SK-N-SH treated with all-trans-retinoic acid at 6 μM for 48 hours (cell line): ENCODE measurements at regions not wholly inside any gene's neighbourhood (a gene's known extent, or its start where the extent isn't known, plus 50 kb on each side); places are given as distances from the start of the nearest gene placed in this dataset.

Source experiments
- ATAC-seq: fragments of 200-7000 bp; cut with Tn5 transposase; 3 replicates; pipeline ENCODE4 v1.9.1; 2020; ENCODE audit warnings: mild to moderate bottlenecking, moderate library complexity
- BACH2 ChIP-seq: fragments of 250-450 bp; sonication (Bioruptor Pico); IDR thresholded peaks from 2 replicates; pipeline ENCODE4 v1.9.0; 2021; ENCODE audit warnings: mild to moderate bottlenecking, borderline replicate concordance
- CSDC2 ChIP-seq: fragments of 250-450 bp; sonication (Bioruptor Pico); IDR thresholded peaks from 2 replicates; pipeline ENCODE4 v1.5.0; 2020; ENCODE audit warnings: mild to moderate bottlenecking, moderate library complexity
- ESRRG ChIP-seq: fragments of 250-450 bp; sonication (Bioruptor Pico); IDR thresholded peaks from 2 replicates; pipeline ENCODE4 v1.6.1; 2021; ENCODE audit warnings: mild to moderate bottlenecking
- GLIS3 ChIP-seq: fragments of 250-450 bp; sonication (Bioruptor Pico); IDR thresholded peaks from 2 replicates; pipeline ENCODE4 v1.5.0; 2020; ENCODE audit warnings: mild to moderate bottlenecking, moderate library complexity
- ISL1 ChIP-seq: fragments of 250-450 bp; sonication (Bioruptor Pico); IDR thresholded peaks from 2 replicates; pipeline ENCODE4 v2.1.2; 2022; ENCODE audit warnings: mild to moderate bottlenecking, moderate library complexity
- OSR1 ChIP-seq: fragments of 250-450 bp; sonication (Bioruptor Pico); IDR thresholded peaks from 2 replicates; pipeline ENCODE4 v1.8.0; 2022; ENCODE audit warnings: moderate library complexity, mild to moderate bottlenecking, inconsistent platforms
- PPARA ChIP-seq: fragments of 250-450 bp; sonication (Bioruptor Pico); IDR thresholded peaks from 2 replicates; pipeline ENCODE4 v1.5.0; 2020; ENCODE audit warnings: mild to moderate bottlenecking, borderline replicate concordance
- RARB ChIP-seq: fragments of 250-450 bp; sonication (Bioruptor Pico); IDR thresholded peaks from 2 replicates; pipeline ENCODE4 v1.8.0; 2021; ENCODE audit warnings: mild to moderate bottlenecking, moderate library complexity
- SNAI2 ChIP-seq: fragments of 250-450 bp; sonication (Bioruptor Pico); IDR thresholded peaks from 2 replicates; pipeline ENCODE4 v1.5.0; 2020; ENCODE audit warnings: mild to moderate bottlenecking, moderate library complexity
- TCF4 ChIP-seq: fragments of 250-450 bp; sonication (Bioruptor Pico); IDR thresholded peaks from 2 replicates; pipeline ENCODE4 v1.8.0; 2021; ENCODE audit warnings: mild to moderate bottlenecking, moderate library complexity, borderline replicate concordance
- TOX ChIP-seq: fragments of 250-450 bp; sonication (Bioruptor Pico); IDR thresholded peaks from 2 replicates; pipeline ENCODE4 v1.8.0; 2021; ENCODE audit warnings: mild to moderate bottlenecking, moderate library complexity, borderline replicate concordance
- ZC3H10 ChIP-seq: fragments of 250-450 bp; sonication (Bioruptor Pico); IDR thresholded peaks from 2 replicates; pipeline ENCODE4 v1.5.1; 2021; ENCODE audit warnings: mild to moderate bottlenecking, moderate library complexity
- ZFP30 ChIP-seq: fragments of 450-650 bp; formaldehyde crosslinking; IDR thresholded peaks from 2 replicates; pipeline ENCODE4 v1.5.0; 2022; ENCODE audit warnings: mild to moderate bottlenecking, moderate library complexity
- ZNF565 ChIP-seq: fragments of 450-650 bp; formaldehyde crosslinking; conservative IDR thresholded peaks from 2 replicates; pipeline ENCODE4 v1.5.0; 2020; ENCODE audit warnings: low read depth, mild to moderate bottlenecking, moderate library complexity
- ZNF8 ChIP-seq: fragments of 450-650 bp; formaldehyde crosslinking; IDR thresholded peaks from 2 replicates; pipeline ENCODE4 v1.5.0; 2020; ENCODE audit warnings: mild to moderate bottlenecking, moderate library complexity
- TF ChIP-seq, protein P1 (sequence below): fragments of 250-450 bp; sonication (Bioruptor Pico); IDR thresholded peaks from 2 replicates; pipeline ENCODE4 v1.8.0; 2021; ENCODE audit warnings: low read depth, mild to moderate bottlenecking, moderate library complexity, borderline replicate concordance
- TF ChIP-seq, protein P2 (sequence below): fragments of 250-450 bp; sonication (Bioruptor Pico); IDR thresholded peaks from 2 replicates; pipeline ENCODE4 v1.5.1; 2020; ENCODE audit warnings: low read depth, mild to moderate bottlenecking, moderate library complexity
- TF ChIP-seq, protein P3 (sequence below): fragments of 250-450 bp; sonication (Bioruptor Pico); IDR thresholded peaks from 2 replicates; pipeline ENCODE4 v1.8.0; 2020; ENCODE audit warnings: mild to moderate bottlenecking, moderate library complexity, borderline replicate concordance
- TF ChIP-seq, protein P4 (sequence below): fragments of 250-450 bp; sonication (Bioruptor Pico); IDR thresholded peaks from 2 replicates; pipeline ENCODE4 v1.5.0; 2020; ENCODE audit warnings: mild to moderate bottlenecking, moderate library complexity

DNA sequence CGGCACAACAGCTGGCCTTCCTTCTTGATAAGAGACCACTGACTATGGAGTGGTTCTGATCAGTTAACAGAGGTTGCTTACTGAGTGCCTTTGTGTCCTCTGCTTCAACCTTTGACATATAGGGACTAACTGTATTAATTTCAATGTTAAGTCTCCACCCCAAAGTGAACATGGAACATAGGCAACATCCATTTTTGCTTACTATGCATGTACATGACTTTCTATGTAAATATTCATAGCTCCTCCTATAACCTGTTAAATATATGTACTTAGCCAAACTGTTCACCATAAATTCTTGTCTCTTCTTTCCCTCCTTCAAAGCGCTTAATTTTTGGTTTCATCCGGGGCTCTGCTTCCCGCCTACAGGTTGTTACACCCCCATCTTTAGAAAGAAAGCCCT is 334.8 kb downstream of the EPM2A start:
- no peak for ATAC-seq
- TF ChIP-seq ZFP30 (CRISPR knock-in tag): no peak
- TF ChIP-seq ZNF8 (CRISPR knock-in tag): no peak
- TF ChIP-seq TCF4 (CRISPR knock-in tag): no peak
- no peak for TF ChIP-seq ZNF565 (CRISPR knock-in tag)
- TF ChIP-seq, protein P1, sequence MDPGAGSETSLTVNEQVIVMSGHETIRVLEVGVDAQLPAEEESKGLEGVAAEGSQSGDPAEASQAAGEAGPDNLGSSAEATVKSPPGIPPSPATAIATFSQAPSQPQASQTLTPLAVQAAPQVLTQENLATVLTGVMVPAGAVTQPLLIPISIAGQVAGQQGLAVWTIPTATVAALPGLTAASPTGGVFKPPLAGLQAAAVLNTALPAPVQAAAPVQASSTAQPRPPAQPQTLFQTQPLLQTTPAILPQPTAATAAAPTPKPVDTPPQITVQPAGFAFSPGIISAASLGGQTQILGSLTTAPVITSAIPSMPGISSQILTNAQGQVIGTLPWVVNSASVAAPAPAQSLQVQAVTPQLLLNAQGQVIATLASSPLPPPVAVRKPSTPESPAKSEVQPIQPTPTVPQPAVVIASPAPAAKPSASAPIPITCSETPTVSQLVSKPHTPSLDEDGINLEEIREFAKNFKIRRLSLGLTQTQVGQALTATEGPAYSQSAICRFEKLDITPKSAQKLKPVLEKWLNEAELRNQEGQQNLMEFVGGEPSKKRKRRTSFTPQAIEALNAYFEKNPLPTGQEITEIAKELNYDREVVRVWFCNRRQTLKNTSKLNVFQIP (CRISPR knock-in tag): no peak
- no peak for TF ChIP-seq CSDC2 (CRISPR knock-in tag)
- TF ChIP-seq, protein P2, sequence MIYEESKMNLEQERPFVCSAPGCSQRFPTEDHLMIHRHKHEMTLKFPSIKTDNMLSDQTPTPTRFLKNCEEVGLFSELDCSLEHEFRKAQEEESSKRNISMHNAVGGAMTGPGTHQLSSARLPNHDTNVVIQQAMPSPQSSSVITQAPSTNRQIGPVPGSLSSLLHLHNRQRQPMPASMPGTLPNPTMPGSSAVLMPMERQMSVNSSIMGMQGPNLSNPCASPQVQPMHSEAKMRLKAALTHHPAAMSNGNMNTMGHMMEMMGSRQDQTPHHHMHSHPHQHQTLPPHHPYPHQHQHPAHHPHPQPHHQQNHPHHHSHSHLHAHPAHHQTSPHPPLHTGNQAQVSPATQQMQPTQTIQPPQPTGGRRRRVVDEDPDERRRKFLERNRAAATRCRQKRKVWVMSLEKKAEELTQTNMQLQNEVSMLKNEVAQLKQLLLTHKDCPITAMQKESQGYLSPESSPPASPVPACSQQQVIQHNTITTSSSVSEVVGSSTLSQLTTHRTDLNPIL (CRISPR knock-in tag): no peak
- no peak for TF ChIP-seq ESRRG
- no peak for TF ChIP-seq GLIS3 (CRISPR knock-in tag)
- no peak for TF ChIP-seq BACH2 (CRISPR knock-in tag)

DNA sequence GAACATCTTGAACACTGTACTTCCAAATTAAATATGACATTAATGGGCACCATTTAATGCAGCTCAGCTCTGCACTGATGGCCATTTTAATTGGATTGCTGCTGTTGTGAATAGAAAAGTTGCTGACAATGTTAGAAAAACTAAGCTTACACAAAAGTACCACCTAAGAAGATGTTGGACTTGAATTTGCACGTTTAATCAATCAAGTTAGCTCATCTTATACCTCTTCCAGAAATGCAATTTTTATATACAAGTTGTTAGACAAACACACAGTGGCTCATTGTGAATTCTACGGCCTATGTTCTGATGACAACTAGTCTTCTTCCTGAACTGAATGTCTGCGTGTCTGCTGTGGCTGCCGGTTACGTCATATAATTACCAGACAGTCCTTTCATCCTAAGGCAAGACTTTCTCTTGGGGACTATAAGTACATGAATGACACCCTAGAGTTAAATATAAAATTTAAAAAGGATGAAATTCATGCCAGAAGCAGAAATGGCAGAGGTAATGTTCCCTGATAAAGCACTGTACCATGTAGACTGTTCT is 330.2 kb downstream of the EPM2A start:
- ATAC-seq: no peak
- TF ChIP-seq ZC3H10 (CRISPR knock-in tag): no peak
- TF ChIP-seq SNAI2 (CRISPR knock-in tag): no peak
- TF ChIP-seq, protein P3, sequence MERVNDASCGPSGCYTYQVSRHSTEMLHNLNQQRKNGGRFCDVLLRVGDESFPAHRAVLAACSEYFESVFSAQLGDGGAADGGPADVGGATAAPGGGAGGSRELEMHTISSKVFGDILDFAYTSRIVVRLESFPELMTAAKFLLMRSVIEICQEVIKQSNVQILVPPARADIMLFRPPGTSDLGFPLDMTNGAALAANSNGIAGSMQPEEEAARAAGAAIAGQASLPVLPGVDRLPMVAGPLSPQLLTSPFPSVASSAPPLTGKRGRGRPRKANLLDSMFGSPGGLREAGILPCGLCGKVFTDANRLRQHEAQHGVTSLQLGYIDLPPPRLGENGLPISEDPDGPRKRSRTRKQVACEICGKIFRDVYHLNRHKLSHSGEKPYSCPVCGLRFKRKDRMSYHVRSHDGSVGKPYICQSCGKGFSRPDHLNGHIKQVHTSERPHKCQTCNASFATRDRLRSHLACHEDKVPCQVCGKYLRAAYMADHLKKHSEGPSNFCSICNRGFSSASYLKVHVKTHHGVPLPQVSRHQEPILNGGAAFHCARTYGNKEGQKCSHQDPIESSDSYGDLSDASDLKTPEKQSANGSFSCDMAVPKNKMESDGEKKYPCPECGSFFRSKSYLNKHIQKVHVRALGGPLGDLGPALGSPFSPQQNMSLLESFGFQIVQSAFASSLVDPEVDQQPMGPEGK (CRISPR knock-in tag): no peak
- TF ChIP-seq RARB (CRISPR knock-in tag): no peak
- no peak for TF ChIP-seq CSDC2 (CRISPR knock-in tag)

DNA sequence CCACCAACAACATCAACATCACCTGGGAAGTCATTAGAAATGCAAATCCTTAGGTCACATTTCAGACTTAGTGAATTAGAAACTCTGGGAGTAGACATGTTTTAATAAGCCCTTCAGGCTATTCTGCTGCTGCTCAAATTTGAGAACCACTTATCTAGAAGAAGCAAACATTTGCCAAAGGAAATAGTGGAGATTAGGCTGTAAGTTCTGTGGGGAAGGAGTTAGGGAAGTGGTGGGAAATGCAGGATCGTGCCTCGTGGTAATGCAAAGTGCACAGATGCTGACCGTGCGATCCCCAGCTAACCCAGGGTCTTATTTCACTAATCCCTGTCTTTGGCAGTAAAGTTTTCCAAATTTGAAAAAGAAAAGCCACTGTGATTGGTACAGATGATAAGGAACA is 328.5 kb downstream of the EPM2A start:
- TF ChIP-seq BACH2 (CRISPR knock-in tag) (no peak), TOX (CRISPR knock-in tag) (no peak), ISL1 (no peak), SNAI2 (CRISPR knock-in tag) (no peak), ZNF565 (CRISPR knock-in tag) (no peak), ZNF8 (CRISPR knock-in tag) (no peak), ZC3H10 (CRISPR knock-in tag) (no peak), PPARA (CRISPR knock-in tag) (no peak), OSR1 (CRISPR knock-in tag) (no peak), CSDC2 (CRISPR knock-in tag) (no peak), GLIS3 (CRISPR knock-in tag) (no peak), TCF4 (CRISPR knock-in tag) (no peak), RARB (CRISPR knock-in tag) (no peak)
- TF ChIP-seq, protein P4, sequence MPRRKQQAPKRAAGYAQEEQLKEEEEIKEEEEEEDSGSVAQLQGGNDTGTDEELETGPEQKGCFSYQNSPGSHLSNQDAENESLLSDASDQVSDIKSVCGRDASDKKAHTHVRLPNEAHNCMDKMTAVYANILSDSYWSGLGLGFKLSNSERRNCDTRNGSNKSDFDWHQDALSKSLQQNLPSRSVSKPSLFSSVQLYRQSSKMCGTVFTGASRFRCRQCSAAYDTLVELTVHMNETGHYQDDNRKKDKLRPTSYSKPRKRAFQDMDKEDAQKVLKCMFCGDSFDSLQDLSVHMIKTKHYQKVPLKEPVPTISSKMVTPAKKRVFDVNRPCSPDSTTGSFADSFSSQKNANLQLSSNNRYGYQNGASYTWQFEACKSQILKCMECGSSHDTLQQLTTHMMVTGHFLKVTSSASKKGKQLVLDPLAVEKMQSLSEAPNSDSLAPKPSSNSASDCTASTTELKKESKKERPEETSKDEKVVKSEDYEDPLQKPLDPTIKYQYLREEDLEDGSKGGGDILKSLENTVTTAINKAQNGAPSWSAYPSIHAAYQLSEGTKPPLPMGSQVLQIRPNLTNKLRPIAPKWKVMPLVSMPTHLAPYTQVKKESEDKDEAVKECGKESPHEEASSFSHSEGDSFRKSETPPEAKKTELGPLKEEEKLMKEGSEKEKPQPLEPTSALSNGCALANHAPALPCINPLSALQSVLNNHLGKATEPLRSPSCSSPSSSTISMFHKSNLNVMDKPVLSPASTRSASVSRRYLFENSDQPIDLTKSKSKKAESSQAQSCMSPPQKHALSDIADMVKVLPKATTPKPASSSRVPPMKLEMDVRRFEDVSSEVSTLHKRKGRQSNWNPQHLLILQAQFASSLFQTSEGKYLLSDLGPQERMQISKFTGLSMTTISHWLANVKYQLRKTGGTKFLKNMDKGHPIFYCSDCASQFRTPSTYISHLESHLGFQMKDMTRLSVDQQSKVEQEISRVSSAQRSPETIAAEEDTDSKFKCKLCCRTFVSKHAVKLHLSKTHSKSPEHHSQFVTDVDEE: no peak
- TF ChIP-seq, protein P3 (CRISPR knock-in tag): no peak
- TF ChIP-seq, protein P1 (CRISPR knock-in tag): no peak
- ATAC-seq: no peak
